SKM-1 (cell line): ENCODE measurements at regions not wholly inside any gene's neighbourhood (a gene's known extent, or its start where the extent isn't known, plus 50 kb on each side); places are given as distances from the start of the nearest gene placed in this dataset.

ENCODE experiments used
- DNase-seq: peaks from one replicate; lab custom pipeline; 2025; ENCODE audit not compliant: unreplicated experiment; lab: John Stamatoyannopoulos, UW

- no peak for DNase-seq
These were observed 59.6 kb upstream of the CDH13 start for GRCh38 chr16:82567175-82567574.

DNA sequence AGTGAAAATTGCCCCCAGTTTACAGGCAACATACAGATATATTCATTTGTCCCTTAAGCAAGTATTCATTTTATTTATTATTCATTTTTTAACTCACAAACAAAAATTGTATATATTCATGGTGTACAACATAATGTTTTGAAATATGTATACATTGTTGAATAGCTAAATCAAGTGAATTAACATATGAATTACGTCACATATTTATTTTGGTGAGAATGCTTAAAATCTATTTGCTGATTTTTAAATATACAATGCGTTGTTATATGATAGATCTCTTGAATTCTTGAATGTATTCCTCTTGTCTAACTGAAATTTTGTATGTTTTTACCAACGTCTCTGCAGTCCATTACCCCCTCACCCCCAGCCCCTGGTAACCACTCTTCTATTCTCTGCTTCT lies 63.4 kb upstream of the CDH13 start:
- DNase-seq, result no peak

GRCh38 chr16:82562183-82562683 lies 64.5 kb upstream of the CDH13 start:
- no peak for DNase-seq

DNA sequence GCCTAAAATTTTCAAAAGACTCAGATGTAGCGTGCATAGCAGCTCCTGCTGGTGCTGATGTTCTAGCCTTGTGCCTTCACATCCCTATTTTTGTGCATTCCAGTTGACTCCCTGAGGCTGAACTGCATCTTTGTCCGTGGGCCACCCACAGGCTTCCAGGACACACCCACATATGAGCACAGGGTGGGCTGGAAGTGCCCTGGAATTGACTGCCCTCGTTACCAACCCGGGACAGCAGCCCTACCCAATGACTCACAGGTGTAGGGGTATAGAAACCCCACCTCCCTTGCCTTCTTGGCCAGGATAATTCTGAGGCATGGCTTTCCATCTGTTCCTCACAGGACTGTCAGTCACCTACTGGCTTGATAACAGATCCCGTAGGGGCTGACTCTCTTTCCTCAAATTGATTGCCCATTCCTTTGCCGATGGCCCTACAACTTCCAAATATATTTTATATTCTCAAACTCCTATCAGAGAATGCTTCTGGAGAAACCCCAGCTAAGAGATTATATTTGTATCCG lies 65.9 kb upstream of the CDH13 start:
- DNase-seq, result no peak

GRCh38 chr16:82544378-82545160 lies 82.2 kb upstream of the CDH13 start:
- no peak for DNase-seq

- DNase-seq, result no peak
These were observed 84.1 kb upstream of the CDH13 start for GRCh38 chr16:82542714-82543113.

- no peak for DNase-seq
These were observed 85.7 kb upstream of the CDH13 start for GRCh38 chr16:82541103-82541502.

DNA sequence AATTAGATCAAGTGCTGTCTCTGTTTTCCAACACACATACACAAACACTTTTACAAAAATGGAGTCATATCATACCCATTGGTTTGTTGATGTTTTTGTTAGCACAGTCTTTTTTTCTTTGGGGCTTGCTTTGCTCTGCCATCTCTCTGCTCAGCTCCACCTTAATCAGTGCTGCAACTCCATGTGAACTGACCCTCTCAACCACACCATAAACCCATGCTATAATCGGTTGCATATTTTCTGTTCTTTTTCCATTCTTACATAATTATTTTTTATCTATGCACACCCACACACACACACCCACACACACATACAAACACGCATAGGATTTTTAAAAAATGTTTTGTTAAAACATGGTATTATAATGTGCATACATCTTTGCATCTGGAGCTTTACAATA lies 91.0 kb upstream of the CDH13 start:
- no peak for DNase-seq

DNA sequence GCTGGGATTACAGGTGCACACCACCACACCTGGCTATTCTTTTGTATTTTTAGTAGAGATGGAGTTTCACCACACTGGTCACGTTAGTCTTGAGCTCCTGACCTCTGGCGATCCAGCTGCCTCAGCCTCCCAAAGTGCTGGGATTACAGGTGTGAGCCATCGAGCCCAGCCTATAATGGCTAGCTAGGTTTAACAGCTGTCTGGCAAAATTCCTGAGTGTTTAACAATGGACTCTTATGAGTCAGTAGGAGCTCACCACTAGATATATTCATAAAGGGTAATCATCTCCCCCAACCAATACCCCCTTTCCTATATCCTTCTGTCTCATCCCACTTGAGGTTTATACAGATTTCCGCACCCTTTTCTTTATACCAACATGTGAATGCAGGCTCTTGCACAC lies 91.5 kb upstream of the CDH13 start:
- DNase-seq, result no peak

- DNase-seq, result no peak
These were observed 93.6 kb upstream of the CDH13 start for GRCh38 chr16:82533189-82533588.

- DNase-seq, result no peak
These were observed 95.9 kb upstream of the CDH13 start for GRCh38 chr16:82530883-82531282.

DNA sequence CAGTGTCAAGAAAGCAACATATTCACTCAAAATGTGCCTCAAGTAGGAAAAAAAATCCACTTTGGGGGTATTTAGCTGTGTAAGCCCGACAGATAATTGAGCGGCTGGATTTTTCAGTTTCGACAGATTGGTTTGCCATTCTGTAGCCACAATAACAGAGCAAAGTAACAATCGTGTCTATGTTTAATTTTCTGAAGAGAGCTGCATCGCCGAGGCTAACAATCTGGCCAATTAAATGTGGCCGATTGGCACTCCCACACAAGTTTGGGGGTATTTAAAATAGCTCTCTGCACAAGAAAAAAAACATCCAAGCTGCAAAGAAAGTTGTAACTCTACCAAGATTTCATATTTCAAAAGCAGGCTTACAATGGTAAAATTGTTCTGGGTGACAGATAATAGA lies 99.7 kb upstream of the CDH13 start:
- DNase-seq, result no peak

GRCh38 chr16:82524976-82525375 lies 101.8 kb upstream of the CDH13 start:
- DNase-seq, result no peak

DNA sequence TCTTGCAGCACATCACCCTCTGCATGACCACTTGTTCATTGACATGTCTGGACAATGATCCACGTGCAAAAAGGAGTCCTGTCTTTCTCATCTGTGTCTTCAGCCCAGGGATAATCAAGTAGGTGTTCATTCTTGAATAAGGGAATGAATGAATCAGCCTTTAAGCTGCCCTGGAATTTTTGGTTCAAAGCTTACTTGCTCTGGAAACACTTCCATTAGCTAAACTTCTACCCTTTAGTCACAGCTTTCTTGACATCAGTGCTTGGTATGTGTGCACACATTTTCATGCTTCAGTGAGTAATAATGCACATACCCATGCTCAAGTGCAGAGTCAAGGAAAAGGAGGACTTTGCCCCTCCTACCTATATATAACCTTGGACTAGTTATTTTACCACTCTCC lies 103.0 kb upstream of the CDH13 start:
- DNase-seq, result no peak

DNA sequence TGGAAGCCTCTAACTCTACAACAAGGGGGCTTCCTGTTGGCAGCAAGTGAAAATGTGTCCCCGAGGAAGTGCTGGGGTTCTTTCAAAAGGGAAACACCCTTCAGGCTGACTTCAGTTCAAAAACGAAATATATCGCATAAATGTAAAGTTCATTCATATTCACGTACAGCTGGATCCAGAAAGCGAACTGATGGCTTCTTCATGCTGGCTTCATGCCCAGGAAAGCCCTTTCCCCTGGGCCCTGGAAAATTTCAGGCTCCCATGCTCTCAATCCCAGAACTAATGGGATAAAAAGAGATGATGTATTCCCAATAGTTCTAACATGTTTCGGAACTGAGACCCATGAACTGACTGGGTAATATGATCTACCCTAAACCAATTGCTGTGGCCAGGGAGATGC lies 104.7 kb upstream of the CDH13 start:
- DNase-seq, result no peak

DNA sequence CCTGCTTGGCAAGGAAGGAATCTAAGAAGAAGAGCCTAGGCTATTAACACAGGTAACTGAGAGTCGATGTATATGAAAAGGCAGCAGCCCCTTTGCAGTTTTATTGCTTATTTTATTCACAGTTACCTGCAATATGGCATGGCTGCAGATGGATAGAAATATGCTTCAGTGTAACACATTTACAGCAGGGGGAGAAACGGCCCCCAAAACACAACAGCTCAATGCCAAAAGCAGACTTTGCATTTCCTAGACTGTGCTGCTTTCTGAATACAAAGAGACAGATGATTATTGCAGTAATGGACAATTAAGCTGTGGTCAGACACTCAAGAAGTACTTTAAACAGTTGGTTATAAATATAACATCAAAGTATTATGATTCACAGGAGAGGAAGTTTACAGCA lies 108.0 kb upstream of the CDH13 start:
- DNase-seq, result no peak

GRCh38 chr16:82514262-82514661 lies 112.5 kb upstream of the CDH13 start:
- DNase-seq, result no peak

GRCh38 chr16:82510789-82511305 lies 115.9 kb upstream of the CDH13 start:
- no peak for DNase-seq

DNA sequence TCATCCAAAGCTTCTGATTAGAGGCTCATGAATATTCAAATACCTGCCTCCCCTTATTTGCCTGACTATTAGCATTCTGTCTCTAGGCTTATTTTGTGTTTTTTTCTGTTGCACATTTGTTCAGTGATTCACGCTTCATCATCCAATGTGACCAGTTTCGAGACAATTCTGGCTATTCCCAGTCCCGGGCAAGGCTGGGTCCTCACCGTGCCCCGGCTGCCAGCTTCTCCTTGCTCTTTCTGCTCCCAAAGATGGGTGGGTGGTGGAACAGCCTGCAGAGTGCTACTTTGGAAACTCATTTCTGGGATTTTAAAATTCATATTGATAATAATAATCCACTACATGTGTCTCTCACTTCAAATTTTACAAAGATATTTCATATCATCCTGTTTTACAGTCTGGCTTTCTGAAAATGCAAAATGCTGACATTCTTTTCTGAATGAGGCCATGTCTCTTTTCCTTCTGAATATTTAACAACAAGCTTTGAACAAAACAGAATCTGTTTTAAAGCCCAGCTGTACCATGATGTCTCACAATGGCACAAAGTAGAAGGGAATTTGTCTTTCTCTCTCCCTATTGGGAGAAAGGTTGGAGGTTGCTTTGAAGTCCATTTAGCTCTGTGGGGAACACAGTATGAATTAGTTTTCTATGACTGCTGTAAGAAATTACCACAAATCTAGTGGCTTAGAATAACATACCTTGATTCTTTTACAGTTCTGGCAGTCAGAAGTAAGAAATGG lies 116.9 kb upstream of the CDH13 start:
- DNase-seq, result no peak

DNA sequence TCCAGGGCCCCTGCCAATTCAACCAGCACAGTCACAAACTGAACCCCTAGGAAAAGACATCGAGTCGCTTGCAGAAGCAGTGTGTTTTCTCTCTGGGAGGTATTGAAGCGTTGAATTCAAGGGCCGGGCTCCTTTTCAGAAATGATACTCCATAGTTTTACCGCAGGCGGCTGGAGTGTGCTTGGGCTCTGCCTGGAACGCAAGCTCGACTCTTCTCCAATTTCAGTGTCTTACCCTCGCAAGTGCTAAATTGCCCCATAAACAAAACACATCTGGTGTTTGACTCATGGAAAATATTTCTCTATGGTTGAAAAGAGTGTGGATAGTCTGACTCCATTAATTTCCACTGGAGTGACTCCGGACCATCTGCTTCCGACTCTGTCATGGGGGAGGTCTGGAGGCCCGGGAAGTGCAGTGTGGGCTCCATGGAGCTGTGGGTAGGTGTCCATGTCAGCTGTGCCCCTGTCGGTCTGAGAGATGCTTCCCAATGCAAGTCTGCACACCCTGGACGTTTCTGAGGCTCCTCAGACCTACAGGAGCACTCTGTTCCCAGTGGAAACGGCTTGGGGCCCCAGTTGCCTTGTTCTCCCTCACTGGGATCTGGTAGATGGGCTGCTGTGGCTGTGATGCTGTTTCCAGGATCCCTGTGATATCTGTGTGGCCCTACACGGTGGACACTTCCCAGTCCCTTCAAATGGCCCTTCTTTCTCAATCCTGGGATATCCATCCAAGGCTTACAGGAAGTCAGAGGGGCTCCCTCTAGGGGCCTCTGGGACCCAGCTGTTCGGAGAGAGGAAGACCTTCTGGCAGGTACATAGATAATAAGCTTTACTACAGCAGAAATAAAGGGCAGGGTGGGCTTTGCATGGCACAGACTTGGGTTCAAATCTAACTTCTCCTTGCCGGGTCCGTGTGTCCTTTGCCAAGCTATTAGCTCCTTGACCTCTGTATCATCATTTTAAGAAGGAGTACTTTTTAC lies 119.8 kb upstream of the CDH13 start:
- no peak for DNase-seq

DNA sequence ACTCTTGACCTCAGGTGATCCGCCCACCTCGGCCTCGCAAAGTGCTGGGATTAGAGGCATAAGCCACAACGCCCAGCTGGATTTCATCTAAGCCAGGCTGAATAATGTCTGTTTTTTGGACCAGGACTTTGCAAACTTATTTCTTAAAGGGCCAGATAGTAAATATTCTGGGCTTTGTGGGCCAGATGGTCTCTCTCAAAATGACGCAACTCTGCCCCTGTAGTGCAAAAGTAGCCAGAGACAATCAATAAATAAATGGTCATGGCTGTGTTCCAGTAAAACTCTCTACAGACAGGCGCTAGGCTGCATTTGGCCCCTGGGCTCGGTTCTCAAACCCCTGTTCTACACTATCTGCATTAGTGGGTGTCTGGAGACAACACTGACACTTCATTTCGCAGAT lies 121.9 kb upstream of the CDH13 start:
- DNase-seq, result no peak
